GM12872 (cell line): ENCODE measurements at regions not wholly inside any gene's neighbourhood (a gene's known extent, or its start where the extent isn't known, plus 50 kb on each side); places are given as distances from the start of the nearest gene placed in this dataset.

ENCODE experiments used
- TF ChIP-seq, protein P1 (sequence below): IDR thresholded peaks from 3 replicates; pipeline ENCODE4 v1.5.1; 2011; ENCODE audit warnings: low read depth, mild to moderate bottlenecking, low read length, moderate library complexity; ENCODE audit not compliant: insufficient read depth

DNA sequence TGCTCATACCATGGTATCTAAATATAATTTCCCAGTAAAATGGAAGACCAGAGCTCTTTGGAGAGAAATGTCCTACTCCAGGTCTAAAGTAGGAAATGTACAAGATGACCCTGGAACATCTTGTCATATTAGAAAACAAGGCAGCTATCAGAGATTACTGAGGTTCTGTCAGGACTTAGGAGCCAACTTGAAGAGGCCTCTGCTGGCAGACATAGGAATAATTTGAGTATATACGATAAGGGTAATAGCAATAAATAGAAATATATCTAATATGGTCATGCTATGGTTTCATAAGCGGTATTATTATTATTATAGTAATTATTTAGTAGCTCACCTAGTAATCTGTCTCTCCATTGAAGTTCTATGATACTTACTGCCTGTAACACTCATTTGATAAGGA lies 224.2 kb downstream of the SOX2 start:
- TF ChIP-seq, protein P1, sequence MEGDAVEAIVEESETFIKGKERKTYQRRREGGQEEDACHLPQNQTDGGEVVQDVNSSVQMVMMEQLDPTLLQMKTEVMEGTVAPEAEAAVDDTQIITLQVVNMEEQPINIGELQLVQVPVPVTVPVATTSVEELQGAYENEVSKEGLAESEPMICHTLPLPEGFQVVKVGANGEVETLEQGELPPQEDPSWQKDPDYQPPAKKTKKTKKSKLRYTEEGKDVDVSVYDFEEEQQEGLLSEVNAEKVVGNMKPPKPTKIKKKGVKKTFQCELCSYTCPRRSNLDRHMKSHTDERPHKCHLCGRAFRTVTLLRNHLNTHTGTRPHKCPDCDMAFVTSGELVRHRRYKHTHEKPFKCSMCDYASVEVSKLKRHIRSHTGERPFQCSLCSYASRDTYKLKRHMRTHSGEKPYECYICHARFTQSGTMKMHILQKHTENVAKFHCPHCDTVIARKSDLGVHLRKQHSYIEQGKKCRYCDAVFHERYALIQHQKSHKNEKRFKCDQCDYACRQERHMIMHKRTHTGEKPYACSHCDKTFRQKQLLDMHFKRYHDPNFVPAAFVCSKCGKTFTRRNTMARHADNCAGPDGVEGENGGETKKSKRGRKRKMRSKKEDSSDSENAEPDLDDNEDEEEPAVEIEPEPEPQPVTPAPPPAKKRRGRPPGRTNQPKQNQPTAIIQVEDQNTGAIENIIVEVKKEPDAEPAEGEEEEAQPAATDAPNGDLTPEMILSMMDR = 0 out of 3 replicates have a peak, but pooled peaks have one; percentile 5

DNA sequence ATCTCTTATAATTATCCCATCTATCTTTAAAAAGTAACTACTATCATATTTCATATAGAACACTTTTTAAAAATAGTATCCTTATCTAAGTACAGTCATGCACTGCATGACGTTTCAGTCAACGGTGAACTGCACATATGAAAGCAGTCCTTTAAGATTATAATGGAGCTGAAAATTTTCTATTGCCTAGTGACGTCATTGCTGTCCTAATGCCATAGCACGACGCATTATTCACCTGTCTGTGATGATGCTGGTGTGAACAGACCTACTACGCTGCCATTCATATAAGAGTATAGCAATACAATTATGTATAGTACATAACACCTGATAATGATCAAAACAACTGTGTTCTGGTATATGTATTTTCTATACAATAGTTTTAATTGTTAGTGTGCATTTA lies 225.0 kb downstream of the SOX2 start:
- TF ChIP-seq, protein P1 = no peak

DNA sequence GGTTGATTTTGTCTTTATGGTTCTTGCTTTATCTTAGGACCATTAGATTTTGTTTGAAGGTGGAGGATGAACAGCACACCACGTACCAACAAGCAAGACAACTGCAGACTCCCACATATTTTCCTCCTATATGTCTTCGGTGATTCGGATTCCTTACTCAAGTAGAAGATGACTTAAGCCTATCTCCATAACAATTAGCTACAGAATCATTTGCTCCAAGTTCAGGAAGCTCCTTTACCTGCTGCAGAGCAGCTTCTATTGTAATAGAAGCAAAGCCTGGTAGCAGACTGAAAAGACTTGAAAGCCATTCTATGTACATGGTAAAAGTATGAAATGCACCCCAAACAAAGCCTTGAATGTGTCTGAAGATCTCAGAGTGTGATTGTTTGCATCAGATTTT lies 229.0 kb downstream of the SOX2 start:
- TF ChIP-seq, protein P1 = no peak

DNA sequence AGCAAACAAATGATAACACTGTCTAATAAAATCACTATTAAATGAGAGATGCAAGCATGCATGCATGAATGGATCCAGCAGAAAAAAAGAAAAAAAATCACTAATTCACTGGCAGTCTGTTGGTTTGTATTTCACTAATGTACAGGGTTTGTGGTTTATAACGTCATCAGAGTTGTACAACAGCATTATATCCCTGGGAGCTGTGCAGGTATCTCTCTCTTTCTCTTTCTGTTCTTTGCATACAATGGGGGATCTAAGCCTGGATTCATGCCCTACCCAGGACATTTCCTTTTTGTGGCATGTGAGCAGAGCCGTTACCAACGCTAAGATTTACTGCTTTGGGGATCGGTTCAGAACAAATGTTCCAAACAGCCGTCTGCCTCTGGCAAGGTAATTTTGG lies 229.5 kb downstream of the SOX2 start:
- TF ChIP-seq, protein P1 = no peak

DNA sequence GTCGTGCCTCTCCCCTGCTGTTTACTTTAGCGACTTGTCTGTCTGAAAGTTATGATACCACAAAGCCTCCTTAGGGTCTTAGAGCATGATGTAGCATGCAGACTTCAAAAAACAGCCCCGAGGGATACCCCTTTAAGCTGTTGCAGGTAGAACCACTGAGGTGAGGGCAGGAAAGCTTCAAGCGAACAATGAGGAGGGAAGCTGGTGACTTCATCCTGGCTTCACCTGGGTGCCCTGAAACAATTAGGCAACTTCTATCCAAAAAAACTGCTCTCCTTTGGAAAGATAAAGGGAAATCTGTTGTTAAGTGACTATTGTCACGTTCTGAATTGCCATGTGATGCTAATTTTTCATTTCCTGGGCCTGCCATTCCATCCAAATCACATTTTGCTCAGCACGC lies 231.6 kb downstream of the SOX2 start:
- TF ChIP-seq, protein P1 = no peak

DNA sequence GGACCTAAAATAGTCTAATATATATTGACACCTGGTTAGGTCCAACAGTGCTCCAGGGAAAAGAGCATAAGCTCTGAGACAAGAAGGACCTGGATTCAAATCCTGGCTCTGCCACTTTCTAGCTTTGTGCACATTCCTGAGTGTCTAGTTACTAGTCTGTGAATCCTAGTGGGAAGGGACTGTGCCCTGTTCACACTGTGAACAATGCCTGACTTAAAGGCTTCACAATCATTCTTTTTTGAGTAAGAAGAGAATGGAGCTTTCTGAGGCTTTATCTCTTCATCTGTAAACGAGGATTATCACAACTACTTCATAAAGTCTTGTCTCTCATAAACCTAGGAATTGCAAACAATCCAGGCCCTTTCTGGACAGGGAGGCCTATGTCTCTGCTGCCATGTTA lies 235.9 kb downstream of the SOX2 start:
- TF ChIP-seq, protein P1 = no peak

DNA sequence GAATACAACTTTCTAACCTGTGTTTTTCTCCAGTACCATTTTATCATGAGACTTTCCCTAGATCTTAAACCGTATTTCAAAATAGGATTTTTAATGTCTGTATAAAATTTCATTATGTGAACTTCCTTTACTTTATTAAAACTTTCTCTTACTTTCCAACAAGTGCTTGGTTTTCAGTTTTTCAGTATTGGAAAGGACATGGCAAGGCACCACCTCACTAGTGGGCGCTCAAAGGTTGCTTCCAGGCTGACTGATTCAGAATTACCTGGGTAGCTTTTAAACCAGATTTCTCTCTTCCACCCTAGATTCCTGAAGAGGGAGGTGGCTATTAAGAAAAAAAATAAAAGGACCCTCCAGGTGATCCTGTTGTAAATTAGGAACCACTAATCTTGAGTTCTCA lies 236.6 kb downstream of the SOX2 start:
- TF ChIP-seq, protein P1 = peak; percentile 4; the same call in 1 of the 3 replicates

DNA sequence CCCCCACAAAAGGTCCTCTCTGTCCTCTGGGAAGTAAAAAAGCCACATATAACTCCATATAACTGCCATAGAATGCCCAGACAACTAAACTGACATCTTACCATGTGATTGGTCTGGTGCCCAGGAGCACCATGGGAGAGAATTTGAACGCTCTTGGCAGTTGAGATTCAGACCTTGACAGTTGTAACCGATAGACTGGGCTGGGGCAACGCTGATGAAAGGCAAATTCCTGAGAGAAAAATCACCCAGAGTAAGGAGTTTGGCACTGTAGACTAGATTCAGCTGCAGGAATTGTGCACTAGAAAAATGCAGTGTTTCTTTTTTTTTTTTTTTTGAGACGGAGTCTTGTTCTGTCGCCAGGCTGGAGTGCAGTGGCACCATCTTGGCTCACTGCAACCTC lies 240.5 kb downstream of the SOX2 start:
- TF ChIP-seq, protein P1 = no peak
